Neural cell (in vitro differentiated cells): ENCODE measurements at regions not wholly inside any gene's neighbourhood (a gene's known extent, or its start where the extent isn't known, plus 50 kb on each side); places are given as distances from the start of the nearest gene placed in this dataset.

ENCODE experiments used
- H2AFZ ChIP-seq: fragments of 200-600, 300-800 bp; sonication (generic), shearing (Covaris generic); 2 replicates; pipeline ENCODE4 v1.6.0; 2014; ENCODE audit warnings: low read depth, mild to moderate bottlenecking, antibody characterized with exemption, low read length, moderate library complexity
- H3F3A ChIP-seq: fragments of 200-600 bp; shearing (Covaris generic); 2 replicates; pipeline ENCODE4 v1.6.1; 2016; ENCODE audit warnings: mild to moderate bottlenecking, moderate library complexity, mixed read lengths, antibody characterized with exemption, low read length; ENCODE audit not compliant: insufficient read depth, poor library complexity, severe bottlenecking
- H3K27ac ChIP-seq: fragments of 200-600, 300-800 bp; sonication (generic), shearing (Covaris generic); 2 replicates; pipeline ENCODE4 v1.5.1; 2014; ENCODE audit warnings: mild to moderate bottlenecking, low read length, moderate library complexity
- H3K27me3 ChIP-seq: fragments of 300-800, 200-600 bp; sonication (generic), shearing (Covaris generic); 2 replicates; pipeline ENCODE4 v1.6.0; 2014; ENCODE audit warnings: mild to moderate bottlenecking, low read depth, low read length, moderate library complexity; ENCODE audit not compliant: insufficient read depth
- H3K36me3 ChIP-seq: fragments of 300-800, 200-600 bp; sonication (generic), shearing (Covaris generic); 2 replicates; pipeline ENCODE4 v1.5.1; 2014; ENCODE audit warnings: mild to moderate bottlenecking, antibody characterized with exemption, low read length, moderate library complexity; ENCODE audit not compliant: insufficient read depth
- H3K4me2 ChIP-seq: fragments of 300-800, 200-600 bp; sonication (generic), shearing (Covaris generic); 2 replicates; pipeline ENCODE4 v1.6.0; 2014; ENCODE audit warnings: mild to moderate bottlenecking, low read length
- H3K4me3 ChIP-seq: fragments of 300-800, 200-600 bp; sonication (generic), shearing (Covaris generic); 2 replicates; pipeline ENCODE4 v1.5.1; 2014; ENCODE audit warnings: mild to moderate bottlenecking, low read length, moderate library complexity
- H3K79me2 ChIP-seq: fragments of 200-600 bp; shearing (Covaris generic); replicated peaks from 2 replicates; pipeline ENCODE4 v1.6.0; 2014; ENCODE audit warnings: mild to moderate bottlenecking, low read length, moderate library complexity; ENCODE audit not compliant: insufficient read depth
- H3K9ac ChIP-seq: fragments of 300-800, 200-600 bp; sonication (generic), shearing (Covaris generic); 2 replicates; pipeline ENCODE4 v1.6.1; 2016; ENCODE audit warnings: mild to moderate bottlenecking, low read length, mixed read lengths
- H3K9me2 ChIP-seq: fragments of 200-600 bp; shearing (Covaris generic); 2 replicates; pipeline ENCODE4 v1.6.1; 2016; ENCODE audit warnings: mild to moderate bottlenecking, low read length, mixed read lengths; ENCODE audit not compliant: insufficient read depth
- H3K9me3 ChIP-seq: fragments of 200-600, 300-800 bp; sonication (generic), shearing (Covaris generic); 2 replicates; pipeline ENCODE4 v1.6.1; 2016; ENCODE audit warnings: mild to moderate bottlenecking, mixed run types, low read length, moderate library complexity, mixed read lengths
- H4K20me1 ChIP-seq: fragments of 200-600 bp; shearing (Covaris generic); 2 replicates; pipeline ENCODE4 v1.6.1; 2016; ENCODE audit warnings: mild to moderate bottlenecking, mixed run types; ENCODE audit not compliant: insufficient read depth
- CTCF ChIP-seq: fragments of 450-650 bp; IDR thresholded peaks from 2 replicates; pipeline ENCODE4 v1.5.1; 2014; ENCODE audit warnings: antibody characterized with exemption, mild to moderate bottlenecking, moderate library complexity; ENCODE audit not compliant: poor library complexity, severe bottlenecking
- EP300 ChIP-seq: fragments of 450-650 bp; conservative IDR thresholded peaks from 2 replicates; pipeline ENCODE4 v1.6.1; 2014; ENCODE audit warnings: antibody characterized with exemption, mild to moderate bottlenecking, moderate library complexity; ENCODE audit not compliant: poor library complexity, severe bottlenecking
- EZH2 ChIP-seq: fragments of 200-600, 300-800 bp; shearing (Covaris generic), sonication (generic); IDR thresholded peaks from 2 replicates; pipeline ENCODE4 v1.6.1; 2014; ENCODE audit warnings: antibody characterized with exemption, low read length, borderline replicate concordance, mild to moderate bottlenecking; ENCODE audit not compliant: insufficient read depth, poor library complexity, severe bottlenecking
- MXI1 ChIP-seq: fragments of 450-650 bp; conservative IDR thresholded peaks from 2 replicates; pipeline ENCODE4 v1.6.1; 2014; ENCODE audit warnings: antibody characterized with exemption, mild to moderate bottlenecking; ENCODE audit not compliant: poor library complexity, severe bottlenecking
- POLR2AphosphoS5 ChIP-seq: IDR thresholded peaks from 2 replicates; pipeline ENCODE4 v1.6.1; 2012
- RAD21 ChIP-seq: fragments of 450-650 bp; conservative IDR thresholded peaks from 2 replicates; pipeline ENCODE4 v1.6.1; 2014; ENCODE audit warnings: antibody characterized with exemption, mild to moderate bottlenecking, moderate library complexity
- REST ChIP-seq: IDR thresholded peaks from 2 replicates; pipeline ENCODE4 v1.6.1; 2012; ENCODE audit warnings: borderline replicate concordance
- SMC3 ChIP-seq: fragments of 450-650 bp; conservative IDR thresholded peaks from 2 replicates; pipeline ENCODE4 v1.6.1; 2014; ENCODE audit warnings: antibody characterized with exemption, mild to moderate bottlenecking, moderate library complexity; ENCODE audit not compliant: poor library complexity
- TAF1 ChIP-seq: IDR thresholded peaks from 2 replicates; pipeline ENCODE4 v1.6.1; 2012; ENCODE audit warnings: low read depth

- Histone ChIP-seq H4K20me1 (no peaks in the 10 kb centered on the region), H3K27ac (no peak overlapping the region)
- TF ChIP-seq MXI1 (no peak), REST (no peak), POLR2AphosphoS5 (no peak), SMC3 (no peak), RAD21 (no peak), TAF1 (no peak), EP300 (no peak), EZH2 (no peak), CTCF (no peak)
Measured at GRCh38 chr6:22008248-22008836, 288.5 kb downstream of the PRL start.

GRCh38 chr6:22010102-22010501 is 286.7 kb downstream of the PRL start:
- H2AFZ ChIP-seq: no peak overlapping the region
- H3K36me3 ChIP-seq: no peaks in the 10 kb centered on the region
- H4K20me1 ChIP-seq: no peaks in the 10 kb centered on the region
- no peak overlapping the region for H3K4me2 ChIP-seq
- no peaks in the 10 kb centered on the region for H3K9me3 ChIP-seq
- TF ChIP-seq CTCF (no peak), RAD21 (no peak), MXI1 (no peak), EP300 (no peak), TAF1 (no peak), EZH2 (no peak), REST (no peak), POLR2AphosphoS5 (no peak), SMC3 (no peak)
- H3K27ac ChIP-seq: no peak overlapping the region
- no peak overlapping the region for H3K4me3 ChIP-seq
- H3K9ac ChIP-seq: no peak overlapping the region
- H3F3A ChIP-seq: no peaks in the 10 kb centered on the region
- no peaks in the 10 kb centered on the region for H3K9me2 ChIP-seq
- H3K79me2 ChIP-seq: no peaks in the 10 kb centered on the region
- H3K27me3 ChIP-seq: no peaks in the 10 kb centered on the region

More at GRCh38 chr6:22008248-22008836, 288.5 kb downstream of the PRL start:
- H3K9me3 ChIP-seq: no peaks in the 10 kb centered on the region
- H3K4me3 ChIP-seq: no peak overlapping the region
- no peak overlapping the region for H3K4me2 ChIP-seq
- H3K27me3 ChIP-seq: no peaks in the 10 kb centered on the region
- no peaks in the 10 kb centered on the region for H3F3A ChIP-seq
- no peaks in the 10 kb centered on the region for H3K9me2 ChIP-seq
- H3K36me3 ChIP-seq: no peaks in the 10 kb centered on the region
- H3K79me2 ChIP-seq: no peaks in the 10 kb centered on the region
- H3K9ac ChIP-seq: no peak overlapping the region
- no peak overlapping the region for H2AFZ ChIP-seq
